Caki2 (cell line): ENCODE measurements at regions not wholly inside any gene's neighbourhood (a gene's known extent, or its start where the extent isn't known, plus 50 kb on each side); places are given as distances from the start of the nearest gene placed in this dataset.

Source experiments
- DNase-seq: peaks from one replicate; pipeline ENCODE4 v3.0.0-alpha.2; 2015; ENCODE audit warnings: low read depth
- in situ Hi-C: cut with HindIII; loops from 2 replicates; pipeline ENCODE4 v1.10.0; 2016; ENCODE audit warnings: low sequenced_read_pairs, low pct_unique_long_range_greater_than_20kb, mixed read lengths

DNA sequence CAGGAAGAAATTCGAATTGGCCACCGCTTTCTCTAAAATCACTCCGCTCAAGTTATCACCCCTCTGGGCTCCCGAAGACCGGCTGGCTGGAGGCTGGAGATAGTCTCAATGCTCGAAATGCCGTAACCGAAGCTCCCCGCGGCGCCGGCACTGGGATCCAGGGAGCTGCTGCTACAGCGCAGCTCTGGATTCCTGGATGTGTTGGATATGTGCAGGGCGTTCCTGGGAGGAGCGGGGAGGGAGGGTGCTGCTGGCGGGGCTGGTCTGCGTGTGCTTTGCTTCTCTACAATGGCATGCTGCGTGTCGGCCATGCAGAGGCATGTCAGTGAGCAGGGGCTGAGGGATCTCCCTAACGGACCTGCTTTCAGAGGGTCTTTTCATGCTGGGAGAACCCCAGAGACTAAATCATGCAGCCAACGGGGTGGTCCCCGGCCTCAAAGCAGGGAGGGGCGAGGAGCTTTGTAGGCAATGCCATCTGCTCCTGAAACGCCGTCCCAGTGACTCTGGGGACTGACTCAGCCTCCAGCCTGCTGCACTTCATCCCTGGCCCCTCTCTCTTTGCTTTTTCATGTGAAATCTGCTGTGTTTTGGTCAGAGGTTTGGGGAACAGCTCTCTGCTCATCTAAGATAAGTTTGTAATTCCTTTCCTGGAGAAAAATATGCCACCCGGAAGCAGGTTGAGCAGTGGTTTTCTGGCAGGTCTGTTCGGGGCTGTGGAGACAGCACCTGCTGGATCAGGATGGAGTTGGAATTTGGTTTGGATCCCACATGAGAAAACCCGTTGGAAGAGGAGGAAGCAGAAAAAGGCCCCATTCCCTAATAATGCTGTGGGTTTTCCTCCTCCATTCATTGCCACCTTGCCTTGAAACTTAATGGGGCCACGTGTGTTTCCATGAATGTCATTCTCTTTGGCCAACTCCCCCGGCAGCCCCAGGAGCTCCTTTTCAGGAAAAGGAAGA is 311.4 kb downstream of the SEC14L1 start:
- no peak for DNase-seq
- in situ Hi-C loops, result no loop called here

DNA sequence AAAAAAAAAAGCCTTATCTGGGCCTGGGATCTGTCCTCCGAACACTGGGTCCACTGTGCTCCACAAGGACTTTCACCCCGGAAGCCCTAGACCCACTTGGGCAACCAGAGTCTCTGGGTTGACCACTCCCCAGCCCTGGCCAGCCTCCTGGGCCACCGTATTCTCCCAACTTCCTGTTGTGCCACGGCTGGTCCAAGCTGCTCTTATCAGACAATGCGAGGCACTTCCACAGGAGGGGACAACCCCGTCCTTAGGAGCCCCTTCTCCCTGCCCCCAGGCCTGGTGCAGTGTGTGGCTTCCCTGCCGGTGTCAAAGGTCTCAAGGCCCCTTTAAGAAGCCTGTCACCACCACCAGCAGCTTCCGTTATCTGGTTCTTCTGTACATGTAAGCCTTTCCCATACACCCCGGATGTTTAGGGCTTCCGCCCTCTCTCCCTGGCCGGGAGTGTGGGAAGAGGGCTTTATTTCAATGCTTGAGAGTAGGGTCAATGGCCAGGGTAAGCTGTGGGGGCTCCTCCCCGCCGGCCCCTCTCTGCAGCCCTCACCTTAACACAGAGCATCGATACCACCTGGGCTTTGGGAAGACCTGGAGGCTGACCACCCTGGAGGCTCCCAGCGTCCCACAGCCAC is 313.0 kb downstream of the SEC14L1 start:
- no peak for DNase-seq
- in situ Hi-C loops, result no loop called here

DNA sequence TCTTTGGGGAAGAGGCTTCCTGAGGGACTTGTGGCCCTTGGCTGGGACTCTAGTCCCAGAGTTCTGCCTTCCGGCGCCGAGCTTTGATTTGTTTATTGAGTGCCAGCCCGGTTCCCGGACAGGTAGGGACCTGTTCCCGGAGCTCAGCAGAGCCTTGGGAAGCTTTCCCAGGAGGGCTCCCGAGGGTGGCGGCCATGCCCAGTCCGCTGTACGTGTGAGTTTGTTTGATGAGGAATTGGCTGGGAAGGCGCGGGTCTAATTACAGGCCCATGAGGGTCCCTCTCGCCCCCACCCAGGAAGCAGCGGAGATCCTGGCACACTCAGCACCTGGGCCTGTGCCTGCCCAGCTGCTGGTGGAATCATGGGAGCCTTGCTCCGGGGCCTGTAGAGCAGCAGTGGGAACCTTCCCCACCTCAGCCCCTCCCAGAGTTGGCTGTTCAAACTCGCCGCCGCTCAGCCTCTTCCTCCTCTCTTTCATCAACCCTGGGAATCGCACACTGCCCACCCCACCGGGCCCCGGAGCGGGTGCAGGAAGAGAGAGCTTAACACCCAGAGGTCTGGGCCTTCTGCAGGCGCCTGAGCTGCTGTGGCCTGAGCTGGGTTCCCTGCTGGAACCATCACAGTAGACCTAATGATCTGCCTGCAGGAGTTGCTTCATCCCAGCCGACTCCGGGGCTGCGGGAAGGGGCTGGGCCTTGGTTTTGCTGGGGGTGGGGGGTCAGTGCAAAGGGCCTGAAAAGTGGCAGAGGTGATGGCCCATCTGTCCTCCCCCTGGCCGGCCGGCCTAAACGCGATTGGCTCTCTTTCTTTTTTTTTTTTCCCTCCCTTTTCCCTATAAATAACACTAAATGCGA is 313.7 kb downstream of the SEC14L1 start:
- DNase-seq, result no peak
- in situ Hi-C loops, result no loop called here

DNA sequence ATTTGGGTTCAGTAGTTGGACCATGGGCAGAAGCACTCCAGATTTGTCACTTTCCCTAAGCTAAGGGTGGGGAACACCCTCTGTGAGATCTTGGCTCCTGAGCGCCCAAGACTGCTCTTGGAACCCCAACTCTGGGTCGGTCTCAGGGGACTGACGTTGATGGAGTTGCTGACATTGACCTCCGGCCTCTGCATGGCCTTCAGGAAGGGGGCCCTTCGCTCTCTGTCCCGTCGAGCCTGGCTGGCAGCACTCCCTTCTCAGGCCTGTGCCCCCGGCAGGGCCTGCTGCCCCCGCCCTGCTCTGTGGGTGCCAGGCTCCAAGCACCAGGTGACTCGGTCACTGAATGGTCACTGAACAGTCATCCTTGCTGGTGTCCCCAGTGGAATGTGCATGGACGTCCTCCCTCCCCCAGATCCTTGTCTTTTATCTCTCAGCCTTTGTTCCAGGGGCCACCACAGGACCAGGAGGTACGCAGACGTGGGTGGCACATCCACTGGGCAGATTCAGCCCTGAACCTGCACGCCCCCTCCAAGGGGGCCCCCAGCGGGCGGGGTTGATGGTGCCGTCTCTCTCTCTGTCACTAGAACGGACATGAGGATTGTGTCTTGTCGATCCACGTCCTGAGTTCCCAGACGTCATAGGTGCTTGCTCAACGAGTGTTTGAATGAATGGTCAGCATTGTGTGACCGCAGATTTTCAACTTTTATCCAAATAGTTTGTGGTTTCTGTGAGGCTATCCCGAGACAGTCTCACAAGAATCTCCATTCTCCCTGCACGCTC is 314.5 kb downstream of the SEC14L1 start:
- in situ Hi-C loops, result no loop called here
- no peak for DNase-seq

DNA sequence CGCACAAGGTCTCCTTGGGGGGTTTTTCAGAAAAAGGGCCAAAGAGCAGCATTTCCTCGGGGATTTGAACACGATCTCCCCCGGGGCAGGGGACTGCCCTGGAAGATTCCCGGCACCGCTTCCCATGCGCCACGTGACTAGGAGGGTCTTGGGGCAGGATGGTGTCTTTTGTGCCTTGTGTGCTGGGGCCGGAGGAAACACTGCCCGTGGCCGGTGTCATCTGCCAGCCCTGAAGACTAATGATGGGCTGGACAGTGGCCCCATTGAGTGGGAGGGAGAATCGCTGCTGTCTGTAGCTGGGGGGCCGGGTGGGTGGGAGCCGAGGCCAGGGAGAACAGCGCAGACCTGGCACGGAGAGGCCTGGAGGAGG is 315.1 kb downstream of the SEC14L1 start:
- in situ Hi-C loops, result no loop called here

DNA sequence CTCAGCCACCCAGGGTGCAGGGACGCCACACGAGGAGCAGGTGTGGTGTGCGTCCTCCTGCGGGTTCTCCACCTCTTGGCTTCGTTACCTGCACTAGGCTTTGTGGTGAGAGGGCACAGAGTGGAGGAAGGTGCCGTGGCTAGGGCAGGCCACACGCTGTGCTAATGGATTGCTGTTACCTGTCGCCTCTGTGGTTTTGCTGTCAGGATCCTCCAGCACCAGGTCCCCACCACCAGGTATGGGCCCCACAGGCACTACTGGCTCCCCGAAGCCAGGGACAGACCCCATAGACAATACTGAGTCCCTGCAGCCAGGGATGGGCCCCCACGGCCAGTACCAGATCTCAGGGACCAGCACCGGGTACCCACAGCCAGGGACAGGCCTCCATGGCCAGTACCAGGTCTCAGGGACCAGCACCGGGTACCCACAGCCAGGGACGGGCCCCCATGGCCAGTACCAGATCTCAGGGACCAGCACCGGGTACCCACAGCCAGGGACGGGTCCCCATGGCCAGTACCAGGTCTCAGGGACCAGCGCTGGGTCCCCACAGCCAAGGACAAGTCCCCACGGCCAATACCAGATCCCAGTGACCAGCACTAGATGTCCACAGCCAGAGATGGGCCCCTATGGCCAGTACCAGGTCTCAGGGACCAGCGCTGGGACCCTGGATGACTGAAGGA is 315.6 kb downstream of the SEC14L1 start:
- DNase-seq, result no peak
- in situ Hi-C loops, result no loop called here

More for the DNA sequence above, 315.1 kb downstream of the SEC14L1 start:
- DNase-seq, result no peak

DNA sequence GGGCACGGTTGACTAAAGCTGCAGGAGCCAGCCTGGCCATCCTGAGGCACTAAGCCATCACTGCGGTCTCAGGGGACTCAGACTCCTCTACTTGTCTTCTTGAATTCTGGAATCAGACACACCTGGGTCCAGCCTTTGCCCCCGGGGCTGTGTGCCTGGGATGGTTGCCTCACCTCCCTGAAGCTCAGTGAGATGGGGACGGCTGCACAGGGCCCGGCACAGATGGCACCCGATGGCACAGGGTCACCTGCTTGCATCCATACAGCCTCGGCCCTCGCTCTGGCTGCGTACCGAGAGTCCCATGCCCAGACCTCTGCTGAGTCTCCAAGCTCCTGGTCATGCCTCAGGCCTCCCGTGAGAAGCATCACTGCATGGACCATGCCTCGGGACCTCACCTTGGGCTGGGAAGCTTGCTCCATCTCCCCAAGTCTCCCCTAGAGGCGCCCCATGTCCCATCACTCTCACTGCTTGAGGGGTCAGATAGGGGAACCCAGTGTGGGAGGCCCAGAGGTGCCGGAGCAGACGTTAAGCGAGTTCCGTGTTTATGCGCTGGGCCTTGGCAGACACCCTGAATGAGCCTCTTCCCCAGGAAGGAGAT is 316.3 kb downstream of the SEC14L1 start:
- in situ Hi-C loops, result no loop called here
- DNase-seq, result no peak

DNA sequence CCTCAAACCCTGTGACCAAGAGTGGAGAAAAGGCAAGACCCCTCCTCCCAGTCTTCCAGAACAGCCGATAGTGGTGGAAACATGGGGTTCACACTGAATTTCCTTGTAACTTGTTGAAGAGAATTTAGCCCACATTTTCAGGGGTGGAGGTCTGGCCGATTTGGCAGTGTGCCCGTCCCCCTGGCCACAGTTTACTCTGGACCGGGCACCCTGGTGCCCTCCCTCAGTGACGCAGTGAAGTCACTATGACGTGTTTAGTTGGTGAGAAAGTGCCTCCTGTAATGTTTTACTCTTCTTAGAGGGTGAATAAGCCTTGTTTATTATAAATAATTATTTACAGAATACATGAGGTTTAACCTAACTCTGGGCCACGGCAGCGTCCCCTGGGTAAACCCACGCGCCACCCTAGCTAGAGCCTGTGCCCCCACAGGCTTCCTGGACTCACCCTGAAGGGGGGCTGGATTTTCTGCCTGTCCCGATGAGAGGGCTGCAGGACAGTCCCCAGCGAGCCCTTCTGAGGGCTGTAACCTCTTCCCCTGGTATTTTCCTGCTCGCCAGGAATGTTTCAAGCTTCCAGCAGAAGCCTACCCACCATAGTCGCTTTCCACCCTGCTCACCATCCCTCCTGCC is 316.9 kb downstream of the SEC14L1 start:
- in situ Hi-C loops, result no loop called here
- DNase-seq, result no peak

DNA sequence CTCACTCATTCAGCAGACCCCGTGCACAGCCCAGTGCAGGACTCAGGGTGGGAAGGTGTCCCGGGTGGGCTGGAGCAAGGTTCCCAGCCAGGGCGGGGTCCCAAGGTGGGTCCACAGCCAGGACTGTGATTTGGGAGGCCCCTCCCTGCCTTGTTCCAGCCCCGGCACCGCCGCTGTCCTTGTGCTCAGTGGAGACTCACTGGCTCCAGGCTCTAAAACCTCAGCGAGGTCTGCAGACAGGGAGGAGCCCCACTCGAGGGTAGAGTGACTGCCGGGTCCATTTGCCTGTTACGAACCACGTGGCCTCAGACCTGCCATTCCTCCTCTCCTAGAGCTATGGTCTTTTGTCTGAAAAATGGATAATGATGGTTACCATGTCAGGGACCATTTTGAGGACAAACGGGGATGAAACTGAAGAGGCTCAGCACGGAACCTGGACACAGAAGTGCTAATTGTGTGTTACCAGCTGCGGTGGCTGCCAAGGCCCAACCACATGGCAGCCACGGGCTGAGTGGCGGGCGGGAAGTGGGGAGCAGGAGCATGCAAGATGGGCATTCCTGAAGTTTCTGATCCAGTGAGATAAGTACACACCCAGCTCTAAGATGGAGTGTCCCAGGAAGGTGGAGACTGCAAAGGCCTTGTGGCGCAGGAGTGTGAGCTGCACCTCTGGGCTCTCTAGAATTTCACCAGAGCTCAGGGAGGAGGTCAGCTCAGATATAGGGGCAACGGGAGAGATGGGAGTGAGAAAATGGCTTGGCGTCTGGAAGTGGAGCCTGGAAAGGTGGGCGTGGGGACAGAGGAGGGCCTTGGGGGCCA is 317.6 kb downstream of the SEC14L1 start:
- DNase-seq, result no peak
- in situ Hi-C loops, result no loop called here

DNA sequence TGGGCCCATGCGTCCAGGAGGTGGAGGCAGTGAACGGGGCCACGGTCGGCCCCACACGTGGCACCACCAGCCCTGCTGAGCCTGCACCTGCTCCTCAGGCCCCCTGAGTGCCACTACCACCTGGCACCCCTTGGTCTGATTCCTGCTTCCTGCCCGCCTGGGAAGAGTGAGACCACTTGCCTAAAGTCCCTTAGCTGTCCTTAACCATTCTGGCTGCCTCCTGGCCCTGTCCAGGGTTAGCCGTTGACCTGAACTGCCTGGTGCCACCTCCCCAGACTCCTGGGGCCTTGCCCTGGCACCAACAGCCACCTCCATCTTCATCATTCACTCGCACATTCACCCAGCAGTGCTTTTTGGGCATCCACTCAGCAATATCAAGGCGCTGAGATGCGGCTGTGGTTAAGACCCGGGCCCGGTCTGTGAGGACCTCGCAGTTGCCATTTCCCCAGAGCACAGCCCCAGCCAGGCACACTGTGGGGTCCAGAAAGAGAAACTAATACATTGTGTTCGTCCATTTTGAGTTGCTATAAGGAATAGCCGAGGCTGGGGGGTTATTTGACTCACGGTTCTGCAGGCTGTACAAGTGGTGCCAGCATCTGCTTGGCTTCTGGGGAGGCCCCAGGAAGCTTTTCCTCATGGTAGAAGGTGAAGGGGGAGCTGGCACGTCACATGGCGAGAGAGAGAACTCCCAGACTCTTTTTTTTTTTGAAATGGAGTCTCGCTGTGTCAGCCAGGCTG is 318.4 kb downstream of the SEC14L1 start:
- no peak for DNase-seq
- in situ Hi-C loops, result no loop called here

DNA sequence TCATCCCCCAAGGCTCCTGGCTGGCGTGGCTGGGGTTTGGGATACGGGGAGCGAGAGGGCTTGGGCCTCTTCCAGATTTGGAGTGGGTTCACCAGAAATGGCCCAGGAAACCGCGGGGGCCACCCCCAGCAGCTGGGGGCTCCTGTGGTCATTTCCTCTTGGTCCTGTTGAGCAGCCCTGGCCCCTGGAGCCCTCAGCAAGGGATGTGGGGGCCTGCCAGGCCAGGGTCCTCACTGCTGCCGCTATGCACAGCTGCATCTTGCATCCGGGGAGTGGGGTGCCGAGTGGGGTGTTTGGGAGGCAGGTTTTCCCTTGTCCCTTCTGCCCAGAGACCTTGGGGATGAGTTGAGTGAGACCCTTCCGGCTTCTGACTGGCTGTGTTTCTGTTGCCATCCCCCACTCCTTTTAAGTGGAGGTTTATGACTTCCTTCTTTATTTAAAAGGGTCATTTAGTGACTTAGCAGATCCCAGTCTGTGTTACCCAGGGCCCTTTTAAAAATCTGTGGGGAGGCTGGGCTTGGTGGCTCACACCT is 319.8 kb downstream of the SEC14L1 start:
- DNase-seq, result no peak
- in situ Hi-C loops, result no loop called here

DNA sequence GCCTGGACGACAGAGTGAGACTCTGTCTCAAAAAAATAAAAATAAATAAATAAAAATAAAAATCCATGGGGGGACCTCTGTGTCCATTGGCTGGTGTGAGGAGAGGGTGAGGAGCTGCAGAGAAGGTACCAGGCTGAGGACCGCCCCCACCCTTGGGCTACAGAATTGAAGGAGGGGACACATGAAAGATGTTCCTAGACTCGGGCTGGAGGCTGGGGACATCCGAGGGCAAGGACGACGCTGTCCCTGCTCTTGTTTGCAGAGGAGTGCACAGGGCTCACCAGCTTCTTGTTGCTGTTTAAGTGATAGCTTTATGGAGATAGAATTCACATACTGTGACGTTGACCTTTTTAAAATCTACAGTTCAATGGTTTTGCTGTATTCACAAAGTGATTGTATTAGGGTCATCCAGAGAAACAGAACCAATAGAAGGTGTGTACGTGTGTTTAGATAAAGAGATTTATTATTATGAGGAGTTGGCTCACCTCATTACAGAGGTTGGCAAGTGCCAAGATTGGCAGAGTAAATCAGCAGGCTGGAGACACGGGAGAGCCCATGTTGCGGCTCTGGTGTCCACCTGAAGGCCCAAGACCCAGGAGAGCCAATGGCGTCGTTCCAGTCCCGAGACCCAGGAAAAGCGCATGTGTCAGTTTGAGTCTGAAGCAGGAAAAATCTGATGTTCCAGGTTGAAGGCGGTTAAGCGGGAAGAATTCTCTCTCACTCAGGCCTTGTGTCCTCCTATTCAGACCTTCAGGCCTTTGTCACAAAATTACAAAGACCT is 320.7 kb downstream of the SEC14L1 start:
- in situ Hi-C loops, result no loop called here
- DNase-seq, result peak; percentile 76

DNA sequence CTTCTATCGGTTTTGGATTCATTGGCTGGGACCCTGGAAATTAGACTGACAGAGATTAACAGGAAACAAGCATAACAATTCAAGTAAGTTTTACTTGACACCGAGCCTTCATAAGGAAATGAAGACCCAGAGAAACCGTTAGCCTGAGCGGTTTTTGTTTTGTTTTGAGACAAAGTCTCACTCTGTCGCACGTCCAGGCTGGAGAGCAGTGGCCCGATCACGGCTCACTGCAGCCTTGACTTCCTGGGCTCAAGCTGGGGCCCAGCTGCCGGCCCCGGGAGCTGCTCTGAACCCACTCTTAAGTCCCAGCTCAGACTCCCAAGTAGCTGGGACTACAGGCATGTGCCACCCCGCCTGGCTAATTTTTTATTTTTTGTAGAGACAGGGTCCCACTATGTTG is 321.3 kb downstream of the SEC14L1 start:
- no peak for DNase-seq
- in situ Hi-C loops, result no loop called here

DNA sequence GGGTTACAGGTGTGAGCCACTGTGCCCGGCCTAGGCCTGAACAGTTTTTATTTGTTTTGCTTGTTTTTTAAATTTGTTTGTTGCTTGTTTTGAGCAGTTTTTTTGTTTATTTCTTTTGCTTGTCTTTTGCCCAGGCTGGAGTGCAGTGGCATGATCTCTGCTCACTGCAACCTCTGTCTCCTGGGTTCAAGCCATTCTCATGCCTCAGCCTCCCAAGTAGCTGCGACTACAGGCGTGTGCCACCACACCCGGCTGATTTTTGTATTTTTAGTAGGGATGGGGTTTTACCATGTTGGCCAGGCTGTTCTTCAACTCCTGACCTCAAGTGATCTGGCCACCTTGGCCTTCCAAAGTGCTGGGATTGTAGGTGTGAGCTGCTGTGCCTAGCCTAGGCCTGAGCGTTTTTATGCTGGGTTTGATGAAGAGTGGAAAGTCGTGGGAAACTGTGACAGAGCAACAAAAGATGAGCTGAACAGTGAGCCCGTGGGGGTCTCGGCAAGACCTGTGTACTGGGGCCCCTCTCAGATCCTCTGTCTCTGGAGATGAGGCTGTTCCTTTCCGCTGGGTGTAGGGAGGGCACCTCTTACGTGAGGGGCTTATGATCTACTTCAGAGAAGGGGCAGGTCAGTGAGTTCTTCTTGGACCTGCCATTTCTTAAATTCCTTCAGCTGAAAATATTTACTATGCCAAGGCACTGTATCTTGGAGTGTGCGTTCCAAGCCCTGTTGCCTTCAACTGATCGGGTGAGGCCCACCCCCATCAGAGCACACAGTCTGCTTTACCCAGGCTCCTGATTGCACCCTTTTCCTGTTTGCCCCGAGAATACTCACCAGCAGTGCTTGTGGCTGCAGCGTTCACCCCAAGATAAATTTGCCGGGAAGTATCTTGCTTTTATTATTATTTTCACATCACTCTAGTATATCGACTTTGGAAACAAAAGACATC is 322.1 kb downstream of the SEC14L1 start:
- in situ Hi-C loops, result no loop called here

More for the DNA sequence above, 322.1 kb downstream of the SEC14L1 start:
- no peak for DNase-seq
